ENCODE measurements at regions not wholly inside any gene's neighbourhood (a gene's known extent, or its start where the extent isn't known, plus 50 kb on each side); places are given as distances from the start of the nearest gene placed in this dataset.
A peak's percentile ranks its signal among the peaks of the same experiment; 100 is the strongest.

- H4K20me1 ChIP-seq (ENCODE audit: low read depth), result no peaks in the 10 kb centered on the region
- no peaks in the 10 kb centered on the region for H3K36me3 Mint-ChIP-seq
- no peaks in the 10 kb centered on the region for H3K79me2 ChIP-seq (ENCODE audit: low read depth)
- H3K4me1 Mint-ChIP-seq, result no peaks in the 10 kb centered on the region
- no peak for DNase-seq (ENCODE audit: low spot score)
- TF ChIP-seq CTCF (IDR thresholded peaks at IDR 0.05) (no peak), EZH2phosphoT487 (IDR thresholded peaks at IDR 0.05) (no peak)
- no peaks in the 10 kb centered on the region for H3K9me3 ChIP-seq (ENCODE audit: low read depth)
- H3K9me3 Mint-ChIP-seq, result no peaks in the 10 kb centered on the region
- H3K27ac ChIP-seq, result no peak overlapping the region
- H3K4me1 ChIP-seq, result peaks cover 5% of the 10 kb centered on the region
- H3F3A ChIP-seq (ENCODE audit: low read depth), result no peaks in the 10 kb centered on the region
- no peak overlapping the region for H3K4me2 ChIP-seq
- H3K27me3 Mint-ChIP-seq (ENCODE audit: insufficient read depth, low read depth), result no peaks in the 10 kb centered on the region
- no peak overlapping the region for H3K27ac Mint-ChIP-seq
- H3K27me3 ChIP-seq, result no peaks in the 10 kb centered on the region
- H3K36me3 ChIP-seq, result no peaks in the 10 kb centered on the region
- no peak overlapping the region for H3K9ac ChIP-seq
- no peak overlapping the region for H2AFZ ChIP-seq (replicated peaks)
- no peak overlapping the region for H3K4me3 ChIP-seq
- no peak overlapping the region for H3K4me3 Mint-ChIP-seq
Observed at GRCh38 chr14:66249544-66249943, 236.6 kb upstream of the CCDC196 start.

- H3K79me2 ChIP-seq (ENCODE audit: low read depth), result no peaks in the 10 kb centered on the region
- Mint-ChIP-seq H3K27ac (no peak overlapping the region), H3K4me1 (no peaks in the 10 kb centered on the region), H3K9me3 (no peaks in the 10 kb centered on the region), H3K27me3 (ENCODE audit: insufficient read depth, low read depth) (no peaks in the 10 kb centered on the region), H3K4me3 (no peak overlapping the region), H3K36me3 (no peaks in the 10 kb centered on the region)
- H4K20me1 ChIP-seq (ENCODE audit: low read depth), result no peaks in the 10 kb centered on the region
- H2AFZ ChIP-seq (replicated peaks), result no peak overlapping the region
- H3K4me3 ChIP-seq, result no peak overlapping the region
- H3K4me1 ChIP-seq, result peaks cover 5% of the 10 kb centered on the region
- H3F3A ChIP-seq (ENCODE audit: low read depth), result no peaks in the 10 kb centered on the region
- no peaks in the 10 kb centered on the region for H3K36me3 ChIP-seq
- no peak overlapping the region for H3K27ac ChIP-seq
- H3K9ac ChIP-seq, result no peak overlapping the region
- no peaks in the 10 kb centered on the region for H3K9me3 ChIP-seq (ENCODE audit: low read depth)
- DNase-seq (ENCODE audit: low spot score), result peak; percentile 9
- no peak overlapping the region for H3K4me2 ChIP-seq
- TF ChIP-seq CTCF (IDR thresholded peaks at IDR 0.05), result no peak
- no peak for TF ChIP-seq EZH2 (IDR thresholded peaks at IDR 0.05)
- TF ChIP-seq EZH2phosphoT487 (IDR thresholded peaks at IDR 0.05), result no peak
- H3K27me3 ChIP-seq, result no peaks in the 10 kb centered on the region
Observed at GRCh38 chr14:66254038-66254437, 232.1 kb upstream of the CCDC196 start.

GRCh38 chr14:66268802-66269334 lies 217.3 kb upstream of the CCDC196 start:
- Histone ChIP-seq H3F3A (ENCODE audit: low read depth) (no peaks in the 10 kb centered on the region), H3K27ac (no peak overlapping the region), H3K4me3 (no peak overlapping the region), H2AFZ (replicated peaks) (no peak overlapping the region), H4K20me1 (ENCODE audit: low read depth) (no peaks in the 10 kb centered on the region), H3K9ac (no peak overlapping the region), H3K4me2 (no peak overlapping the region), H3K4me1 (no peaks in the 10 kb centered on the region), H3K27me3 (no peaks in the 10 kb centered on the region), H3K9me3 (ENCODE audit: low read depth) (no peaks in the 10 kb centered on the region), H3K79me2 (ENCODE audit: low read depth) (no peaks in the 10 kb centered on the region), H3K36me3 (no peaks in the 10 kb centered on the region)
- DNase-seq (ENCODE audit: low spot score), result no peak
- Mint-ChIP-seq H3K4me1 (no peaks in the 10 kb centered on the region), H3K4me3 (no peak overlapping the region), H3K27ac (no peak overlapping the region), H3K27me3 (ENCODE audit: insufficient read depth, low read depth) (no peaks in the 10 kb centered on the region), H3K9me3 (no peaks in the 10 kb centered on the region), H3K36me3 (no peaks in the 10 kb centered on the region)
- TF ChIP-seq CTCF (IDR thresholded peaks at IDR 0.05), result no peak
- no peak for TF ChIP-seq EZH2phosphoT487 (IDR thresholded peaks at IDR 0.05)
- TF ChIP-seq EZH2 (IDR thresholded peaks at IDR 0.05), result no peak

Measured in neural progenitor cell (in vitro differentiated cells).